GM12878 (cell line): ENCODE measurements at regions not wholly inside any gene's neighbourhood (a gene's known extent, or its start where the extent isn't known, plus 50 kb on each side); places are given as distances from the start of the nearest gene placed in this dataset.
"Not testable (repeated sequence)": the region's sequence is repeated elsewhere in the genome, so short reads cannot be mapped to it uniquely, and the experiment has no call there.

Experiments
- ATAC-seq: fragments of 200-7000 bp; cut with Tn5 transposase; 3 replicates; pipeline ENCODE4 v1.9.1; 2020; ENCODE audit warnings: mild to moderate bottlenecking, moderate library complexity
- BruUV-seq: library from RNA; stranded (reverse); fragments of 400-500 nt; replicated peaks from 2 replicates; lab custom pipeline; 2021; lab: Mats Ljungman, UMichigan
- CTCF ChIA-PET: fragments of 300-600 bp; sonication (Branson Sonifier 250); formaldehyde crosslinking; extraction: SDS; loops from one replicate; lab custom pipeline; 2021; ENCODE audit warnings: inconsistent platforms; lab: Yijun Ruan, JAX
- POLR2A ChIA-PET: fragments of 350-600 bp; formaldehyde crosslinking; extraction: SDS; loops from one replicate; lab custom pipeline; 2021; ENCODE audit warnings: inconsistent platforms; lab: Charles Lee
- RAD21 ChIA-PET: fragments of 300-600 bp; sonication (Branson Sonifier 250); formaldehyde crosslinking; loops from one replicate; lab custom pipeline; 2023; ENCODE audit warnings: antibody characterized with exemption; ENCODE audit not compliant: unreplicated experiment; lab: Charles Lee
- SMC1A ChIA-PET: fragments of 300-600 bp; sonication (Branson Sonifier 250); formaldehyde crosslinking; loops from one replicate; lab custom pipeline; 2023; ENCODE audit not compliant: unreplicated experiment, uncharacterized antibody; lab: Charles Lee
- DNase-seq: peaks from one replicate; pipeline ENCODE4 v3.0.0-alpha.2; 2011; ENCODE audit warnings: low read depth, low spot score
- FAIRE-seq: peaks from 3 replicates; lab custom pipeline; 2011; peaks lifted over from hg19 to GRCh38; lab: Jason Lieb, UNC
- H2AFZ ChIP-seq: 2 replicates; pipeline ENCODE4 v1.6.0; 2011; ENCODE audit warnings: low read depth, low read length, control low read depth; ENCODE audit not compliant: control insufficient read depth
- H3K27ac ChIP-seq: 2 replicates; pipeline ENCODE4 v1.5.1; 2011; ENCODE audit warnings: control low read depth; ENCODE audit not compliant: control insufficient read depth, insufficient read depth
- H3K27me3 ChIP-seq, 2 experiments: replicated peaks in 1 of 2; 2 replicates each; pipeline versions ENCODE4 v1.6.0 to v1.6.1; 2011; ENCODE audit warnings: low read length in 1 of 2; ENCODE audit not compliant: control insufficient read depth in 2 of 2, insufficient read depth in 2 of 2
- H3K36me3 ChIP-seq, 2 experiments: 2 replicates each; pipeline ENCODE4 v1.5.1; 2011; ENCODE audit warnings: low read length in 1 of 2; ENCODE audit not compliant: control insufficient read depth in 2 of 2, insufficient read depth in 2 of 2
- H3K4me1 ChIP-seq: 2 replicates; pipeline ENCODE4 v1.6.1; 2011; ENCODE audit warnings: mild to moderate bottlenecking, low read length, moderate library complexity, mixed read lengths; ENCODE audit not compliant: control insufficient read depth, insufficient read depth
- H3K4me2 ChIP-seq: 2 replicates; pipeline ENCODE4 v1.6.0; 2011; ENCODE audit warnings: control low read depth; ENCODE audit not compliant: control insufficient read depth, insufficient read depth
- H3K4me3 ChIP-seq: fragments of 200-600 bp; sonication (generic); 2 replicates; pipeline ENCODE4 v1.5.1; 2016
- H3K79me2 ChIP-seq: 2 replicates; pipeline ENCODE4 v1.6.0; 2011; ENCODE audit warnings: low read length; ENCODE audit not compliant: control insufficient read depth, insufficient read depth
- H3K9ac ChIP-seq: 2 replicates; pipeline ENCODE4 v1.8.0; 2011; ENCODE audit warnings: low read length, control low read depth, mixed read lengths; ENCODE audit not compliant: control insufficient read depth, insufficient read depth
- H3K9me3 ChIP-seq: replicated peaks from 3 replicates; pipeline ENCODE4 v1.5.1; 2011; ENCODE audit warnings: mild to moderate bottlenecking, low read length; ENCODE audit not compliant: control insufficient read depth, insufficient read depth
- H4K20me1 ChIP-seq: 2 replicates; pipeline ENCODE4 v1.6.0; 2011; ENCODE audit not compliant: control insufficient read depth, insufficient read depth
- SIX5 ChIP-seq: IDR thresholded peaks from 2 replicates; pipeline ENCODE4 v1.6.1; 2011; ENCODE audit warnings: mild to moderate bottlenecking, low read depth, low read length, moderate library complexity; ENCODE audit not compliant: severe bottlenecking
- WGBS: methylation state at CpG from one replicate; pipeline ENCODE4 v1.1.6; 2016; ENCODE audit warnings: low lambda C conversion rate; ENCODE audit not compliant: insufficient replicate concordance, insufficient coverage; ENCODE audit errors: missing lambda C conversion rate; 5-methylcytosine and 5-hydroxymethylcytosine counted together
- in situ Hi-C: fragments of 300-500 bp; cut with MboI; formaldehyde crosslinking; loops from 9 replicates; pipeline ENCODE4 v1.14.3; 2018; ENCODE audit warnings: mixed read lengths
- intact Hi-C: fragments of 100-400 bp; cut with micrococcal nuclease; formaldehyde crosslinking; loops from one replicate; pipeline ENCODE4 v1.14.2; 2022; ENCODE audit not compliant: unreplicated experiment

- Histone ChIP-seq H2AFZ (no peak overlapping the region), H3K4me3 (no peak overlapping the region), H3K9me3 (no peaks in the 10 kb centered on the region), H3K27ac (no peak overlapping the region), H3K79me2 (no peaks in the 10 kb centered on the region), H3K36me3 (no peaks in the 10 kb centered on the region), H3K4me1 (no peaks in the 10 kb centered on the region), H4K20me1 (no peaks in the 10 kb centered on the region; the same call in 1 of the 2 replicates), H3K4me2 (no peak overlapping the region), H3K27me3 (no peaks in the 10 kb centered on the region), H3K9ac (no peak overlapping the region)
- ChIA-PET POLR2A (no interaction called here), SMC1A (interaction anchor here (1.0 kb wide), 1 partner anchor 37 kb away, joined by 3 read pairs; no protein-coding TSS in a partner anchor), CTCF (interaction anchor here (0.6 kb wide), 1 partner anchor 13 kb away, joined by 3 read pairs; no protein-coding TSS in a partner anchor), RAD21 (no interaction called here)
- in situ Hi-C loops (no loop called here), intact Hi-C loops (no loop called here)
- no peak for TF ChIP-seq SIX5
- ATAC-seq, result no peak
- DNase-seq, result no peak
- BruUV-seq, result no TSS peak
- no peak for FAIRE-seq
- 0% methylated on average over 1 of the region's 1 CpG for WGBS
Measured at GRCh38 chr2:154518872-154519271, 179.6 kb upstream of the KCNJ3 start.

- SMC1A ChIA-PET, H3K27me3 ChIP-seq, ATAC-seq, FAIRE-seq, H3K4me3 ChIP-seq, in situ Hi-C loops, BruUV-seq, H4K20me1 ChIP-seq, H3K36me3 ChIP-seq, POLR2A ChIA-PET, H3K9ac ChIP-seq, H2AFZ ChIP-seq, H3K79me2 ChIP-seq, DNase-seq, H3K4me1 ChIP-seq, H3K9me3 ChIP-seq, CTCF ChIA-PET, RAD21 ChIA-PET, intact Hi-C loops, H3K4me2 ChIP-seq, H3K27ac ChIP-seq: not testable (repeated sequence)
- WGBS, result 0% methylated on average over 4 of the region's 4 CpGs
Measured at GRCh38 chr2:154520951-154521350, 177.5 kb upstream of the KCNJ3 start.
